G401.6 (cell line): ENCODE measurements at regions not wholly inside any gene's neighbourhood (a gene's known extent, or its start where the extent isn't known, plus 50 kb on each side); places are given as distances from the start of the nearest gene placed in this dataset.

Experiments used
- FAIRE-seq: peaks from 2 replicates; lab custom pipeline; 2012; peaks lifted over from hg19 to GRCh38; lab: Jason Lieb, UNC

DNA sequence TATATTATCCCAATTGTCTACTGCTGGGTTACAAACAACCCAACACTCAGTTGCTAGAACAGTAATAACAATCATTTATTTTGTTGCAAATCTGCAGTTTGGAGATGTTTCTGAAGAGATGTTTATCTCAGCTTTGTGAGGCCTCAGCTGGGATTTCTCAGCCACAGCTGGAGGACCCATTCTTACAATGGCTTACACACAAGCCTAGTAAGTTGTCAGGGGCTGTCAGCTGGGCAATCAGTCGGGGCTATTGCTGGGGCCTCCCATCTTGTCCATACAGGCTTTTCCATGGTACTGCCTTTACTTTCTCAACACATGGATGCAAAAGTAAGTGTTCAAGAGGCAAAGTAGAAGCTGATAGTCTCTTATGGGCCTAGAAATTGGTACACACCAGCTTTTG is 491.7 kb upstream of the NXPH2 start:
- no peak for FAIRE-seq

DNA sequence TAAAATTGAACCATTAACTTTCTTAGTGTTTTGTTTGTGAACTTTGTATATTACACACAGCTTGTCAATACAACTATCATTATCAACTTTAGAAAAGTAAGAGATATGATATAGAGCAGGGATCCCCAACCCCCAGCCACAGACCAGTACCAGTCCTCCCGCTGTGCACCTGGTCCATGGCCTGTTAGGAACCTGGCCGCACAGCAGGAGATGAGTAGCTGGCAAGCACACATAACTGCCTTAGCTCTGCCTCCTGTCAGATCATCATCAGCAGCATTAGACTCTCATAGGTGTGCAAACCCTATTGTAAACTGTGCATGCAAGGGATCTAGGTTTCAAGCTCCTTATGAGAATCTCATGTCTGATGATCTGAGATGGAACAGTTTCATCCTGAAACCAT is 491.0 kb upstream of the NXPH2 start:
- FAIRE-seq = no peak

DNA sequence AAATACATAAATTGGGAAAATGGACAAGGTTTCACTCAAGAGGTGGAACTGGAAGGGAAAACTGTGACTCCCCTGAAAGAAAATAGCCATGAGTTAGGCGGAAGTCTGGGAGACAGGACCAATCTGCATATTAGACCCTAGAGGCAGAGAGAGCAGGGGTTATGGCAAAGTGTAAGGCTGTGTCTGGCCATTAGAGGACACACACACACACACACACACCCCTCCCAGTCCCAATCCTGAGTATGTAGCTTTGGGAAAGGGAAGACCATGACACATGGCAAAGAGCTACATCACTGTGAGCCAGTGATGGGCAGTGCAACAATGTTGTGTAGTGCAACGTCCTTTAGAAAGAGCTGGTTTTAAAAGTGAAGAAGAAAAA is 479.9 kb upstream of the NXPH2 start:
- FAIRE-seq = no peak

DNA sequence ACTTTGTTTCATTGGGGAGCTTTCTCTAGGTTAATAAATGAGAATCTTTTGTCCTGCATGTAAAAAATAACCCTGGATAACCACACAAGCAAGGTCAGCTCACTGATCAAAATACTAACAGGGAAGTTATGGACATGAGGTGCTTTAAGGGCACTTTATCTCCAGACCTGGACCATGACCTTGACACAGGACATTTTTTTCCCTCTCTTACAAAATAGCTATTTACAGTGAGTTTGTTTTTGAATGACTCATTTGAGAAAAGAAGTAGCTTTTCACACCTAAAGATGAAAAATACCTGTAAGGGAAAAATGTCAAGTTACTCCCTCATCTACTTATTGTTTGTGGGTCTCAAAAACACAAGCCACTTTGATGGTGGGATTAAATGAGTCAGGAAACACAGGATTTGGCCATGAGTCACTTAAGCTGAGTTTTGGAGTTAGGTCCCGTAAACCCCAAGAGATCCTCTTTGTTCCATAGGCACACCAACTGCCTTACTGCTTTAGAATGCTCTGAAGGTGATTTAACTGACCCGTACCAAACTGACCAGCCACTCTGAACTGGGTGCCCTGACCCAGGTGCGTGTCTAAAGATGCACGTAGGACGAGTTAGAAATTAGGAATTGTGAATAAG is 479.3 kb upstream of the NXPH2 start:
- no peak for FAIRE-seq

DNA sequence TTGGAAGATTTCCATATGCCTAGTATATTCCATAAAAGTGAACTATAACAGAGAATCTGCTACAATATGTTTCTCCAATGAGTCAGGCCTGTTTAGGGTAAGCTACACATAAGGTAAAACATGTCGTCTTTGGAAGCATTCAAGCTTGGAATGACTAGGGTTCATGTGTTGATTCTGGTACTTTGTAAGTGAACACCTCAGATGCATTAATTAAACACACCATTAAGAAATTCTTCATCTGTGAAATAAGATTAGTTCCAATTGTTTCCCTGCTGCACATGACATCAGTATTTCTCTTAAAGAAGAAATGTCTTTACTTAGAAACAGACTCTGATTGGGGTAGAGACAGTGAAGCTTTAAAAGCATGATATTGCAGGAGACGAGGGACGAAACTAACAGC is 461.1 kb upstream of the NXPH2 start:
- no peak for FAIRE-seq

DNA sequence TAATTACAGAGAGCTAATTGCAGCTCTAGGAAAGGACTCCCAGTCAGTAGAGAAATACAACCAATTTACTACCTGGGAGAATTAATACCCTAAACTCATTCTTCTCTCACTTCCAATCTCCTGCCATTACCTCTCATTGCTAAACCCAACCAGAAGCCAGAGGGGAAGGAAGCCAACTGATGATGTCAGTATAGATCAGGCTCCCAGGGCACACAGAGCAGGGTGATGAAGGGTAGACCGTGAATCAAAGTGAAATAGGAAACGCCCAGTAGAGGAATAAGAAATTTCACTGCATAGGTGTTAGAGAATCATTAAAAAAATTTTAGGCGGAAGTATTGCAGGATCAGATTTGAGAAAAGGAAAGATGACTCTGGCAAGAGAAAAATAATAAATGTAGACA is 456.8 kb upstream of the NXPH2 start:
- FAIRE-seq = no peak

DNA sequence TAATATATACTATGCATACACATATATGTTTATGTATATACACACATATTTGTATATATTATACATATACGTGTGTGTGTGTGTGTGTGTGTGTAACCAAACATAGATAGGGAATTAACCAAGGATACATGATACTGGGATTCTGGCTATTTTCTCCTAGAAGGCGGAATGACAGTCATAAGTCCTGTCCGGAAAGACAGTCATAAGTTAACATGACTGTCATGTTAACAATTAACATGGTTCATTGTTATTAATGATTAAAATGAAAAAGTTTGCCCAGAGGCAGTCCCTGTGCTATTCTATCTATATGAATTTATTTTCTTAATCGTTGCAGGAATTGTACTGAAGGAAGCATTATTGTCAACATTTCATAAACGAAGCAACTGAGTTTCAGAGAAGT is 450.7 kb upstream of the NXPH2 start:
- FAIRE-seq = no peak

DNA sequence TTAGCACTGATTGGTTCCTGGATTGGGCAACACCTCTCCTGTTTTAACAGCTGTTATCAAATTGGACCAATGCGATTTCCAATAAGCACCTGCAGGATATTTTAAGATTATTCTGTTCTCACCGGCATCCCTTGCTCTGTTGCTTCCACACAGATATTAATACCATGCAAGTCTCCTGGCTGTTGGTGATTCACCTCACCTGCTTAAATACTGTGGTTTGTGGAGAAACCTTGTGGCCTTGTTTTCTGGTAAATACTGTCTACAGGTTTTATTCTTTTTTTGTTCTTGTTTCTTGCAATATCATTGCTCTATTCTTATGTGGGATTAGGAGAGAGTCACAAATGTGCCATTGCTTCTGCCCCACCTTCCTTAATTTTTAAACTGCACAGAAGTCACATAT is 448.1 kb upstream of the NXPH2 start:
- FAIRE-seq = no peak

DNA sequence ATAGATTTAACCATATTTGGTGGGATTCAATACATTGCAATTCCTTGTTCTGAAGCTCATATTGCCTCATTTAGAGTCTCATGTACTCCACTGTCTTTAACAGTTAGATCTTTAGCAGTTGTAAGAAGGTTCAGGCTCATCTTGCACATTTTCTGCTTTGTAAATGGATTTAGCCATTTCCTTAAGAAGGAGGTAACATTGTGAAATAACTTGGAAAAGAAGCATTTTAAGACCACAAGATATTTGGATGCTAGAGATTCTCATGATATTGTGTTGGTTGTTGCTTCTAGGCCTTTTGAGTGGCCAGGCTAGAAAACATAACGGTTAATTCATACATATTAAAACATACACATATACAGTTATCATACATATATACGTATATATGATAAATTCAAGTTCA is 445.8 kb upstream of the NXPH2 start:
- no peak for FAIRE-seq

DNA sequence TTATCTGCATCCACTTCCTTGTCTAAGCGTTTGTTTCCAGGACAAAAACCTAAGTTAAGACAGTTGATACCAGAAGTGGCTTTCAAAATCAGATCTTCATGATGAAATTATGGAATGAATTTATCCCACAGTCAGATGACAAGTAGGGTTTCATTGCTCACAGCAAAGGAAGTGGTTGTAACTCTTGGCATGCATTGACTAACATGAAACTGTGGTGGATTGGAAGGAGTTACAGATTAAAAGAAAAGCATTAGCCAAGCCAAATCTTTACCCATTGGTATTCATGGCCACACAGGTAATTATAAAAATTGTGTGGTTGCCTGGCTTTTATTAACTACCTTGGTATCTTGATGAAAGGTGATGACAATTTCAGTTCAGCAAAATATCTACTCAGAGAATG is 438.0 kb upstream of the NXPH2 start:
- FAIRE-seq = no peak

DNA sequence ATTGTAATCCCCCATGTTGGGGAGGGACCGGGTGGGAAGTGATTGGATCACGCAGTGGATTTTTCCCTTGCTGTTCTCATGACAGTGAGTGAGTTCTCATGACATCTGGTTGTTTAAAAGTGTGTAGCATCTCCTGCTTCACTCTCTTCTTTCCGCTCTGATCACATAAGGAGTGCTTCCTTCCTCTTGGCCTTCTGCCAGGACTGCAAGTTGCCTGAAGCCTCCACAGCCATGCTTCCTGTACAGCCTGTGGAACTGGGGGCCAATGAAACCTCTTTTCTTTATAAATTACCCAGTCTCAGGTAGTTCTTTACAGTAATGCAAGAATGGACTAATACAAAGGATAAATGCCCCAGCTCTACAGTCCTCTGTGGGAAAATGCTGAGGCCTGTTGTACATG is 437.5 kb upstream of the NXPH2 start:
- FAIRE-seq = no peak

DNA sequence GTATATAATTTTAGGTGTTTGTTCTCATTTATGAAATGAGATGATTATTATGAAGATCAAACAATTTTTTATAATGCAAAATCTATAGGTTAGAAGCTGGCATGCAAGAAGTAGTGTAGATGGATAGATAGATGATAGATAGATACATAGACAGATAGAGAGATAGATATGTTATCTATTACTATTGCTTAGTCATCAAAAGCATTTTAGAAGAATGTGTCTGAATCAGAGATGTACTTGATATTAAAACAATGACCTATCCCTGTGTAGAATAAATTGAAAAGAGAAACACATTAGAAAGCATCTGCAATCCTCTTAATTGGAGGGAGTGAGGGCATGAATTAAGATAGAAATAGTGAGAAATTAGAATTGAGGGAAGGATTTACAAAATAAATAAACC is 436.2 kb upstream of the NXPH2 start:
- no peak for FAIRE-seq

DNA sequence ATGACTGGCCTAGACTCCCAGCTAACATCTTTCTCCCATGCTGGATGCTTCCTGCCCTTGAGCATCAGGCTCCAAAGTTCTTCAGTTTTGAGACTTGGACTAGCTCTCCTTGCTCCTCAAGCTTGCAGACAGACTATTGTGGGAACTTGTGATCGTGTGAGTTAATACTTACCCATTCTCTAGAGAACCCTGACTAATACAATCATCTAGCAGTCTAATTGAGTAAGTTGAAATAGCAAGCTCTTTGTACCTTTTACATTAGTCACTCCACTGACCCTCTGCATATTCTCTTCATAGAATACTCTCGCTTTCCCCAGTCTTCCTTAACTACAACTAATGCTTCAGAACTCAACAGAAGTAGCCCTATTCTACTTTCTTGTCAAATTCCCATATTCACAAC is 434.6 kb upstream of the NXPH2 start:
- no peak for FAIRE-seq

DNA sequence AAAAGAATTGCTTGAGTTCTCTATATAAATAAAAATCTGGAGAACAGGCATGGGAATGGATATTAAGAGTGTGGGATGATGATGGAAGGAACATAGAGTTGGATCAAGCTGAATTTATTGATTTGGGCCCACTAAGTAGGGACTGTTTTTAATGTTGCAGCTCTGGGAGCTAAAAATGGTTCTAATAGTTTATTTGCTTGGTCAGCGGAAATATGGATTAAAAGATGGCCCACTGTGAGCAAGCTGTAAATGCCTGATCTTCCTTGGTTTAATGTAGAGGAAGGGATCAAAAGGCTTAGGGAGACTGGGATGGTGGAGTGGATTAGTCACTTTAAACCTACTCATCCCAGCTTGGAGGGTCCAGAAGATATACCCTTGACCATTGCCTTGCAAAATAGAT is 429.4 kb upstream of the NXPH2 start:
- FAIRE-seq = no peak

DNA sequence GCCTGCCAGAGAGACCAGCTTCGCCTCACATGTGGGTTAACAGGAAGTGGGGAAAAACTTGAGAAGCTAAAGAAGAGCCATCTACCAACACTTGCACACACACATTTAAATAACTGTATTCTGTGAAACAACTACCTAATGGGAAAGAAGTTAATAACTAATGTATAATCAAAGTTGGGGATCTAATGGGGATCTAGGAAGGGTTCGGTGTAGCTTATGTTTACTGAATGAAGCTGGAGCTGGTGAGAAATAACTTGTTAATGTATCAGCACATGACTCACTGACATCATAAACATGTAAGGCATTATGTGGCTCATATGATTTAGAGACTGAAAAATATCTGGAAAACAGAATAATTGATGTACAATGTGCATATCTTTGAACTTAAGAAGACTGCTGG is 421.3 kb upstream of the NXPH2 start:
- FAIRE-seq = no peak

DNA sequence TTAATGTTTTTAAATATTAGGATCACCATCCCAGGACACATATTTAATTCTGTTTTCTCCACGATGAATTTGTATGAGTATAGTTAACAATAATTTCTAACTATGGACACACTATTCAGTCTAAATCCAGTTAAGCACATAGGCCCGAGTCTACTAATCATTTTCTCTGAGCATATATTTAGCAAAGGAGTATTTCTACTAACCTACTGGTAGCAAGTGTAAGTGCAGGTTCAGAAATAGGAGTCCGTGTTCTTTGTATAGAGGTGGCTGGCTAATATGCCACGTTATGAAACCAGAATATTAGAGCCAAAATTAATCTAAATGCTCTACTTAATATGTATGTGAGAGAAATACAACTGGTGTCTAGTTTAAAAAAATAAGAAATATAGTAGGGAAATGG is 416.6 kb upstream of the NXPH2 start:
- FAIRE-seq = no peak

DNA sequence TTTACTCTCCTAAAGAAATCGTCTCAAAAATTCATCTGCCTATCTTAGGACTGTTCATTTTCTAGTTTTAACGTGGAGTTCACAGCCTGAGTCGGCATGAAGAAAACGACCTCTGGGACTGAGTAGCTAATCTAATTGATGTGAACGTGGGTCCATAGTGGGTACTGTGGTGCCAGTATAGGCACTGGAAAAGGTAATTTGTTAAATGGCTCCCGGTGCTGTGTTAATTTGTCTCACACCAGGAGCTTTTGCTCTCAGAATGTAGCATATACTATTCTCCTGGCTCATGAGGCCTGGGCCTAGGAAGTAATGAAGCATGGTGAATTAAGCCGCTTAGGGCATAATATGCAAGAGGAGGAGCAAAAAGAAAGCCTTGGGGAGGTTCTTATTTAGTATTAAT is 414.4 kb upstream of the NXPH2 start:
- no peak for FAIRE-seq

DNA sequence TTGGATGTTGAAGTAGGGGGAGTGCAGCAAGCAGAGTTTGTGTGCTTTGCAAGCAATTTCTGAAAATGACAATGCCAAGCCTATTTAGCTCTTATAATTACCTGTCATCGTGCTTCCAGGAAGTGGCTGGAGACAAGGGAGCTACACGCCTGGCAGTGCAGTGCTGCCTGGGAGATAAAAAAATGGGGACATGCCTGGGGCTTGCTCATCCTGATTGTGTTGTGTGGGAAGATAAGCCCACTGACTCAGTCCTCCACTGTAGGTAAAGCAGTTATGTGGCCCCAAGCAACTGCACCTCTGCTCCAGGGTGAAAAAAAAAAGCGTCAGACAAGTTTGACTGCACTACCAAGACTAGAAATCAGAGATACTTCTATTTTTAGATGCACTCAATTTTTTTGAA is 396.9 kb upstream of the NXPH2 start:
- FAIRE-seq = no peak

DNA sequence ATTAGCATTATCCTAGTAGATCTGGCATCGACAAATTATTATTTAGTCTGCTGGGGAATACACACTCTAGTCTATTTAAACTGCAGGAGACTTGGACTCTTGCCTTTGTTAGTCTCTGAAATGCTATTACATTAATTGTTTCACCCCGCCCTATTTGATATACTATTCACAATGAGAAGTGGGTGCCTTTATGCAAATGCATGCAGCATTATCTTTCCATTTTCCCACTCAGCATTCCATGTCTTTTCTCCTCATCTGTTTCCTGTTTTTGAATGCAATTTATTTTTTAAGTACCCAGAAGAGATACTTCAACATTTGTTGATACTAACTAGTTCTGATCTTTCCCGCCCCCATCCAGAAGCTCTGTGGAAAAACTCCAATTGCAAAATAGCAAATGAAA is 395.3 kb upstream of the NXPH2 start:
- FAIRE-seq = no peak

DNA sequence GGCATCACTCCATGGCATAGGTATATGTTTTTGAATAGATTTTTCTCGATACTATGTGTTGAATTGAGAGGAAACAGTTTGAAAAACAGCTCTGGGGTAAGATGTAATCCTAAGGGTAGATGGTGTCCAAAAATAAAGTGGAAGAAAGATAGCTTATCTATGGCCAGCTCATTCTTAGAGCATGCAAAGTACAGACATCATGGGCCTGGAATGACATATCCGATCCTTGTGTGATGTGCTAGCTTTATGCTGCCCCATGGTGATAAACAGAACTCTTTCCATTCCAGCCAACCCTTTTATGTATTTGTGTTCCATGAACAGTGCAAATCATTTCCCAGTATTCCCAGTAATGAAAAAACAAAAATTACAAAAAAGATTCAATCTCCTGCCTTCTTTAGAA is 390.2 kb upstream of the NXPH2 start:
- FAIRE-seq = no peak

DNA sequence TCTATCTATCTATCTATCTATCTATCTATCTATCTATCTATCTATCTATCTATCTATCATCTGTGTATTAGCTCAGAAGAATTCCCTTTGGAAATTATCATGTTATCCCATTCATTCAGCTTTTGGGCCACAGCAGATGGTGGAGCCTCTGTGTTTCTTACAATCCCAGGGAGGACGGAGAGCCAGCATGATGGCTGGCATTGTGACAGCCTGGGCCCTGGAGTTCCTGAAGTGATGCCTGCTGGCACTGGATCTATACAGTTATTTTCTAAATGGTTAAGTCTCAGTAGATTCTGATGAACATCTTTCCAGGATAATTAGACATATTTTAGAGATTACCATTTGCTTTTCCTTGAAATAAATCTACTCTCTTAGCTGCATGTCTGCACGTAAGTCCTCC is 385.4 kb upstream of the NXPH2 start:
- no peak for FAIRE-seq

DNA sequence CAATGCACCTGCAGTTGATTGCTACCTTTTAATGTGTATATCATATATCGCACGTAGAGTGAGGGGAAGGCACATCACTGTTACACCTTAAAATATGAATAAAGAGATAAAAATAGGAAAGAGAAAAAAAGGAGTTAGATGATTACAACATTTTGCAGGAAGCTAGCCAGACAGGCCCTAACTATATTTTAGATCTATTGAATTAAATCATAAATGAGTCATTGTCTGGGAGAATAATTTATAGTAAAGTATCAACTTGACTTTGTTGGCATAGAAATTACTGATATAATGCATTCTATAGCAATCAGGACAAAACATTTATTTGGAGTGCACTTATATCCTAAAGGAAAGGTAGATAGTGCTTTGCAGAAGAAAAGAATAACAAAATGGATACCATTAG is 384.9 kb upstream of the NXPH2 start:
- no peak for FAIRE-seq

DNA sequence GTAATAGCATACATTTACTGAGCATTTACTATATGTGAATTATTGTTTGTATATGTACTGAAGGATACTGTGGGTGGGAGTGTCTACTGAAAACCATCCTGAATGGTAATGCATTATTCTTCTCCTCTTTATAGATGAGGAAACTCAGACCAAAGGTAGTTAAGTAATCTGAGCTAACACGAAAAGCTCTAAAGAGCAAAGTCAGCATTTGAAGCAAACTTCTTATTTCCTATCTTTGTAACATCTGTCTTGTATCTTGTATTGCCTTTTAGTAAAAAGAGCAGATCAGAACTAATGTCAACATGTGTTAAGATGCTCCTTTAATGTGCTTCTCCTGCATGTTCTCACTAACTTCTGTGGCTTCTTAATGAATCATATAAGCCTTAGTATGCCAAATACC is 382.8 kb upstream of the NXPH2 start:
- no peak for FAIRE-seq

DNA sequence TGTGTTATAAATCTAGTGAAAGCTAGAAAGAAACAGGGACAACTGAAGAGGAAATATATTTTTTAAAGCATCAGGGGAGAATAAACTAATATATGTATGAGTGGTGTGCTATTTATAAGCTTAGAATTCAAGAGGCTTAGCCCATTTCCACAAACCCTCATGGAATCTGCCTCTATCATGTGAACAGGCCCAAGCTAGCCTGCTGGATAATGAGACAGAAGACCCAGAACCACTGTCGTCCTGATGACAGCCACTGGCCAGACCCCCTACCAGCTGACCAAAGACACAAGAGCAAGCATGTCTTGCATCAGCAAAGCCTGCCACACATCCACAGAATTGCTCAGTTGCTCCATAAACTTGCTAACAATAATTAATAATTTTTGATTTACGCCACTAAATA is 382.3 kb upstream of the NXPH2 start:
- FAIRE-seq = no peak

DNA sequence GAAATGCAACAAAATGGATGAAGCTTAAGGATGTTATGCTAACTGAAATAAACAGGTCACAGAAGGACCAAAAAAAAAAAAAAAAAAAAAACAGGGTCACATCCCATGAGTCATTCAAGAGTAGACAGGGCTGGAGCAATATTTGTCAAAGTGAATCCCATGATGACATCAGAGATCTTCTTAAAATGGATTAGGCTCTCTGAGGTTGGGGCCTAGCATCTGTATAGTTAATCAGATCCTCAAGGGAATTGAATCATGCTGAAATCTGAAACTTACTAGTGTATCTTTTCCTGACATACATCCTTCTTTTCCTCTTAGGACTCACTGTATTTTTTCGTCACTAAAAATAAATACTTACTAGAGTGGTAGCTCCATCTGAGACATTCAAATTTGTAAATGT is 380.6 kb upstream of the NXPH2 start:
- no peak for FAIRE-seq
